Hypothalamus (tissue), 51 donors: ENCODE measurements at regions not wholly inside any gene's neighbourhood (a gene's known extent, or its start where the extent isn't known, plus 50 kb on each side); places are given as distances from the start of the nearest gene placed in this dataset.
"Not testable (repeated sequence)": the region's sequence is repeated elsewhere in the genome, so short reads cannot be mapped to it uniquely, and the experiment has no call there.

Source experiments
- DNase-seq, 51 donors: peaks; one replicate each; lab custom pipeline; 2025; lab: John Stamatoyannopoulos, UW

DNA sequence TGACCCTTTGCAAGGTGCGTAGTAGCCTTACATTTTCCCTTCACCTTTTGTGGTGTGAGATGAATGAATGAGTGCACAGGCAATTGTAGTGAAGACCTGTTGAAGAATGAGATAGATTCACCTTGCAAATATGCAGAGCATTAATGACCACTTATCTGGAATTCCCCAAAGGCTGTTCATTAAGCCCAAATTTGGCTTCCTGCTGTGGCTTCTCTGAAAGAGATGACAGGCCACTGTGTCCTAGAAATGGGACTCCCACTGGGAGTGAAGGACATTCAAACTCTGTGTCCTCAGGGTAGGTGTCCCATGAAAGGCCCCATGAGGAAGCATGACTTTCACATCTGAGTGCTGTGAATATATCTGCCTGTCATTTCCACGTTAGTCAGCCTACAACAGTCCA is 1821.8 kb upstream of the PIK3C3 start:
- no peak for DNase-seq

DNA sequence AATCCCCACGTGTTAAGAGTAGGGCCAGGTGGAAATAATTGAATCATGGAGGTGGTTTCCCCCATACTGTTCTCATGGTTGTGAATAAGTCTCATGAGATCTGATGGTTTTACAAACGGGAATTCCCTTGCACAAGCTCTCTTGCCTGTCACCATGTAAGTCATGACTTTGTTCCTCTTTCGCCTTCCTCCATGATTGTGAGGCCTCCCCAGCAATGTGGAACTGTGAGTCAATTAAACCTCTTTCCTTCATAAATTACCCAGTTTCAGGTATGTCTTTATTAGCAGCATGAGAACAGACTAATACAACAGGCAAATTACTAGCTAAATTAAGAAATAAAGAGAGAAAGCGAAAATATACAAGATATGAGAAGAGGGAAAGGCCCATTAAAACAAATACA is 1822.6 kb upstream of the PIK3C3 start:
- not testable (repeated sequence) for DNase-seq

DNA sequence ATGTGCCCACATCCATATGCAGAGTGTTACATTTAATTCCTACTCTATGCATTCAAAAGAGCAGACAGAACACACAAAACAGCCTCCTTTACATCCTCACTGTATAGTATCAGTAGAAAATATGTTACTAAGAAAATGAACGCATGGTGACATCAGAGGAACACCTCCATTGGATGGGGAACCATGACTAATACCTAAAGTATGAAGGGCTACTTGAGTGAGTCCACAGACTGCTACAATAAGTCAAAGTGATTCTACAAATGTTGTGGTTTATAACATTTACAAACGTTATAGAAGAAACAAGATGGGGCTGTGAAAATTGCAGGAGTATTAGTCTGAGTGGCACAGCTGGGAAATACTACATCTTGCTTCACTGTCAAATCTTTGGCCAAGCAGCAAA is 1830.9 kb upstream of the PIK3C3 start:
- DNase-seq = no peak

DNA sequence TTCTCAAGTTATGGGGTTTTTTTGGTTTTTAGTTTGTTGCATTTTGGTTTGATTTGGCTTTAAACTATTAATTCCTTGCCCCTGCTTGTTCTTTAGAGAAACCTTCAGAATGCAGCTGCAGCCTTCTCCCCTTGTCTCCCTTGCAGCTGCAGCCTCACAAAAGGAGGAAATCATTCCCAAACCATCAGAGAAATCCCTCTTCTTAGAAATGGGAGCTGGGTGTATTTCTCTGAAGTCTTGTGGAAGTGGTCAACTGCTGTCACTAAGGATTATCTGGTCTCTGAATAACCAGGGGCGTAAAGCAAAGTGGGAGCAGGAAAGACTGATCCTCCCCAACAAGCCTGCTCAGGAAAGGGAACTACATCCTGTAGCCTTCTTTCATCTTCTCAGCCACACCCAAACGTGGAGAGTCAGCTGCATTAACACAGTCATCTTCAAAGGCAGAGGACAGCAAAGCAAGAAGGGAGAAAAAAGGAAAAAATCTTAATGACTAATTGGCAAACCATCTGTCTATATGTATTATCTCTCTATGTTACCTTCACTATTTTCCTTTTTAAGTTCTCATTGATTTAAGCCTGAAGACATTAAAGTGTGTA is 1834.1 kb upstream of the PIK3C3 start:
- DNase-seq = no peak

DNA sequence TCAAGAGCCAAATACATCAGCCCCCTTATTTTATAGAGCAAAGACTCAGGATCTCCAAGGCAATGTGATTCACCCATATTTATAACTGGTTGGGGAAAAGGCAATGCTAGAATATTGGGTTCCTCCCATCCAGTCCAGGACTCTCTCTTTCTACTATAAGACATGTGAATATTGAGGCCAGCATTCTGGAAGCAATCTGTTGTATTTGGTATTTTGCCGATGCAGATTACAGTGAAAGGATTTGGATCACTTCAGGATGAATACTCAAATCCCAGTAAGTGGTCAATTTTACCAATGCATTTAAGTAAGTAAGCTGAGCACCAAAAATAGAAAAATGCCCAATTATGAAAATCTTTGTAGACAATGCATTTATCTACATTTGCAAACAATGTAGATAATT is 1834.7 kb upstream of the PIK3C3 start:
- no peak for DNase-seq

DNA sequence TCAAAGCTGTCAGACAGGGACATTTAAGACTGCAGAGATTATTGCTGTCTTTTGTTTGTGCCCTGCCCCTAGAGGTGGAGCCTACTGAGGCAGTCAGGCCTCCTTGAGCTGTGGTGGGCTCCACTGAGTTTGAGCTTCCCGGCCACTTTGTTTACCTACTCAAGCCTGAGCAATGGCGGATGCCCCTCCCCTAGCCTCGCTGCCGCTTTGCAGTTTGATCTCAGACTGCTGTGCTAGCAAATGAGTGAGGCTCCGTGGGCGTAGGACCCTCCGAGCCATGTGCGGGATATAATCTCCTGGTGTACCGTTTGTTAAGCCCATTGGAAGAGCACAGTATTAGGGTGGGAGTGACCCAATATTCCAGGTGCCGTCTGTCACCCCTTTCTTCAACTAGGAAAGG is 1835.5 kb upstream of the PIK3C3 start:
- DNase-seq = not testable (repeated sequence)

DNA sequence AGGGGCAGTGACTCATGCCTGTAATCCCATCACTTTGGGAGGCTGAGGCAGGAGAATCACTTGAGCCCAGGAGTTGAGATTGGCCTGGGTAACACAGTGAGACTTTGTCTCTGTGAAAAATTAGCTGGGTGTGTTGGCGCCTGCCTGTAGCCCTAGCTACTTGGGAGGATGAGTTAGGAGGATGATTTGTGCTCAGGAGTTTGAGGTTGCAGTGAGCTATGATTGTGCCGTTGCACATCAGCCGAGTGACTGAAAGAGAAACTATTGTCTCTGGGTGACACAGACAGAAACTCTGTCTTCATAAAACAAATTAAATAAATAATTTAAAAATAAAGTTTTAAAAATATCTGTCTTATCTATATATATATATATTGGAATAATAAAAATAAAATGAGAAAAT is 1844.6 kb upstream of the PIK3C3 start:
- no peak for DNase-seq

DNA sequence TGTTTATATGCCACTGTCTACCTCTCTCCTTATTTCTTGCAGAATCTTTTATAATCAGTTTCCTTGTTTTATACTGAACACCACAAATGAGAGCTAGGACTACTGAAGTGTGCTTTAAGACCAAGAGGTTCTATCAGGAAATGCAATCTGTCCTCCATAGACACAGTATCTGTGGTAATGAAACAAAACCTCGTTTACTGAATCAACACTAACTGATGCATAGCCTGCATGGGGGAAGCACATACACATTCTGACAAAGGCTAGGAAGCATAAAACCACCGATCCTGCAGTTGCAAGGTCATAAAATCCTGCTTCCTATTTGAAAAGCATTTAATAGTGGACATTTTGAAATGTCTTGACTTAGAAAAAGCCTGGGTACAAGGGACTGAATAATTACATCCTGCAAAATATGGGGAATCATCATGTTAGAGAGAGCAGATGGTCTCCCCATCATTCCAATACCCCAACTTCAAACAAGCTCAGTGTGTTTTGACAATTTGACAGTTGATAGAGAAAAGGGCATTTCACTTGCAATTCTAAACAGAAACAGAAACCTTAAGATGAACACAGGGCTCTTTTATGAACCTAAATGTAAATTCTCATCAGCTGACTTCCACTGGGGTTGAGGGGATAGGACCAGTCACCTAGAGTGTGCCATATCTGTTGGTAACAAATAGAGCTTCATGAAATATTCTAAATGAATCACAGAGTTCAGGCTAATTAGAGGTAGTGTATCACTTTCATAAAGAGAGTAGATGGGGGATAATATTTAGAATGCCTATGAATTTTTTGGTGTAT is 1845.6 kb upstream of the PIK3C3 start:
- no peak for DNase-seq

DNA sequence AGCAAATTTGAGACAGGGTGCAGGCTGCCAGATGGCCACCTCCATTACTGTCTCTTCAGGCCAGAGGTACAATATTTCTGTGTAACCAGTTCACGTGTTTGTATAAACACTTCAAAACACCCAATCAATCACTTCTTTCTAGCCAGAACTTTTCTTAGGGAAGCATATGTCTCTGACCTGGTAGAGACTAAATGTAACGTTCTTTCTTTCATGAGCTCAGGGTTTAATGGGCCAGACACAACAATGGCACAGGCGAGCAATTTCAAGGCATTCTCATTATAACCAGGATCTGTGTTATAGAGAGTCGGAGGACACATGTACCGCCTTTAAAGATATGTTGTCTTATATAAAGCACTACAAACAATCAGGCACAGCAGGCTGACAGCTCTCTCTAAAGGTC is 1846.4 kb upstream of the PIK3C3 start:
- DNase-seq = no peak

DNA sequence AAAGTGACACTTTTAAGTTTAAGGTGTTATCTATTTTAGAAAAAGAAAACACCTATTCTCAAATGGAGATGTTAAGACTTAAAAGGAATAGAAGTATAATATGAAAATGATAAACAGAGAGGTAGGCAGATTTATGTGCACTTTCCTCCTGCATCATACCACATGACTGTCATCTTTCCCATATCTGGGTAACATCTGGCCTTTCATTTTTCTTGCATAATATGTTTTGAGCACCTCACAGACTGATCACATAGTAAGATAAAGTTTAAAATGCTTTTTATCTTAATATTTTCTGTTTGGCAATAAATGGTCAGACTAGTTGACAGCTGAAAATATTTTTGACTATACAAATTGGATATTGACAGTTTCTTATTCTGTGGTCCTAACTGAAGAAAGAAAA is 1852.1 kb upstream of the PIK3C3 start:
- no peak for DNase-seq

DNA sequence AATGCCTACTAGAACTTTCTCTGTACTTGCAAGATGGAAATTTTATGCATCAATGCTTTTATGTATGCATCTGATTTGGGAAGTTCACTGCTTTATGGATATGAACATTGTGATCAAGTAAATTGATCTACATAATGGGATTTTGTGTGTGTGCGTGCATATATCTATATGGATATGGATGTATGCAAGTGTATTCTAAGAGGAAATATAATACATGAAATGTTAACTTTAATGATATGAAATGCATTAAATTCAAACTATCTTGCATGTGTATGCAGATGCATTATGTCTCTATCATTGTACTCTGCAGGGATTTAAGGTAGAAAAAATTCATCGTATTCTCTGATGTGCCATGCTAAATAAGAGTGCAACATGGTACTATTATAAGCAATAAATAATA is 1855.4 kb upstream of the PIK3C3 start:
- DNase-seq = no peak

DNA sequence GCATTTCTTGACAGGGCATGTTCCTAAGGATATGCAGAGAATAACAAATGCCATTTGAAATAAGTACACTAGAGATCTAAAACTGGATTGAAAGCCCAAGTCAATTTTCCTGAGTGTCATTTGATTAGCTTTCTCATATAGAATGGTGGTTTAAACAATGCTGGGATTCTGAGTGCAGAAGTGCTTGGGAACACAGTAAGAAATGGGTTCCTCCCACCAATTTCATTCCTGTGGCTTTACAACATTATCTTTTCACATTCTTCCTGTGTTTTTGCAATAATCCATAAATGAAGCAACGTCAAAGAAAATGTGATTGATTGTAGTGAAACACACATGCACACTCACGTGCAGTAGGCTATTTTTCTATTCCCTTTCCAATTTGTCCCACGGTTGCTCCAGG is 1858.4 kb upstream of the PIK3C3 start:
- DNase-seq = no peak

DNA sequence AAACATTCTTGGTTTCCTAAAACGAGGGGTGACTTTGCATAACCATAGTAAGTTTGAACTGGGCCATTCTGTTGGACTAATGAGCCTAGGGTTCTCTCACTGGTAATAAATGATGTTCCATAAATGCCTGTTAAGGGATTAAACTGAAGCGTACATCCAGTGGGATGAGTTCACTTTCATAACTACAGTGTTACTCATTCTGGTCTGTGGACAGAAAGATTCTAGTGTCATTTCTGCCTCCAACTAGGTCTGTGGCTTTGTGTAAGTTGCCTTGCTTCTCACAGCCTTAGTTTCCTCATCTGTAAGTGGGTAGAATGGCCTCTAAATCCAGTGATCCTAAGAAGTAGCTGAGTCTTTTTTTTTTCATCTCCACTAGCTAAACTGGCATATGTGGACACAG is 1860.6 kb upstream of the PIK3C3 start:
- DNase-seq = no peak

DNA sequence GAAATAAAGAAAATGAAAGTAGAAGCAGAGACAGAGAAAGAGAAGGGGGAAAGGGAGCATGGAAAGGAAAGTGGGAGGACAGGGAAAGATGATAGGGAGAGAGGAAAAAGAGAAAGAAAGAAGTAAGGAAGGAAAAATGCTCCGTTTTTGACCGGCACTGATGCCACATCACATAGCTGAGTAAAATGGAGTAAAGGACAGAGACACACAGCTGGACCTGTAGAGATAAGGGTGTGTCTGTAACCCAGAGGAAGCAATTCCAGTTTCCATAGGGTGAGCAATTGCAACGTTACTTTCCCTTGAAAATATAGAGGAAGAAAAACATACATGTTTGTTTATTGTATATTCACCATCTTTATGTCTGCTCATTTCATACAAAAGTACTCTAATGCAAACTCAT is 1866.9 kb upstream of the PIK3C3 start:
- no peak for DNase-seq

DNA sequence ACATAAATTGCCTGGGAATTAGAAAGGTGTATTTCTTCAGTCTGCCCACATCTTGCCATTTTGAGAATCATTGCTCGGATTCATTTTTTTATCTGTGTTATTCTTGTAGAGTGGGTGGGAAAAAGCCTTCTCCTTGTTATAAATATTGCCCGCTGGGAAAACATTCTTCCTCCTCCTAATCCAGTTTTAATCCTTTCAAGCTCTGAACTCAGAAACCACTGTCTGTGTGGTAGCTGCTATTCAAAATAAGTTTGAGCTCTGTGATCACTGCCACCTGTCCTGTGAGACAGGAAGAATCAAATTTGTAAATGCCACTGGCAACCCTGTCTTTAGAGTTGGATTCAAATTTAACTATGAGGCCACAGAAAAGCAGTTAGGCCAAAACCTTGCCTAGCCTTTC is 1875.2 kb upstream of the PIK3C3 start:
- no peak for DNase-seq

DNA sequence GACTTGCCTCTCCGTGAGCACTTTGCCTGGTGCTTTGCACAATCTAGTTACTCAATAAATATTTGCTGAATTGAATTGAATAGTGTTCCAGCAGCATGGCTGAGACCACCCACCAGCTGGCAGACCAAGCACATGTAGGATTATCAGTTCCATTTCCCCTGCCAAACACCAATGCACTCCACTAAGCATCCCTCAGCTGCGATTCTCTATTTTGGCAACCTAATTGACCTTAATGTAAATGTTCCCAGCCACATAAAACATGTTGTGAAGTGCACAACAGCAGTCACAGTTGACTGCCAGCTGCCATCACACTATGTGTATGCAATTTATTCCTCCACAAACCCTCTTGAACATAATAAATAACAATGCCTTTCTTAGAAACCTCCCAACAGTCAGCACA is 1879.4 kb upstream of the PIK3C3 start:
- no peak for DNase-seq

DNA sequence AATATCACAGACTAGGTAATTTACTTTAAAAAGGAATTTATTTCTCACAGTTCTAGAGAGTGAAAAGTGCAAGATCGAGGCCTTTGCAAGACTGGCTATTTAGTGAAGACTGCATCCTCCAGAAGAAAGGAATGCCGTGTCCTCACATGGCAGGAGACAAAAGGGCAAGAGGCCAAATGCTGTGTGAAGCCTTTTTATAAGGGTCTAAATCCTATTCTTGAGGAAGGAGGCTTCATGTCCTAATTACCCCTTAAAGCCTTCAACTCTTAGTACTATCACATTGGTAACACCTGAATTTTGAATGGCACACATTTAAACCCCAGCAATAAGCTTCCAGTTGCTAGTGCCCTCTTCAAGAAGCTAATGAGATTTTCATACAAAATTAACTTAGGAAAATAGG is 1882.3 kb upstream of the PIK3C3 start:
- no peak for DNase-seq

DNA sequence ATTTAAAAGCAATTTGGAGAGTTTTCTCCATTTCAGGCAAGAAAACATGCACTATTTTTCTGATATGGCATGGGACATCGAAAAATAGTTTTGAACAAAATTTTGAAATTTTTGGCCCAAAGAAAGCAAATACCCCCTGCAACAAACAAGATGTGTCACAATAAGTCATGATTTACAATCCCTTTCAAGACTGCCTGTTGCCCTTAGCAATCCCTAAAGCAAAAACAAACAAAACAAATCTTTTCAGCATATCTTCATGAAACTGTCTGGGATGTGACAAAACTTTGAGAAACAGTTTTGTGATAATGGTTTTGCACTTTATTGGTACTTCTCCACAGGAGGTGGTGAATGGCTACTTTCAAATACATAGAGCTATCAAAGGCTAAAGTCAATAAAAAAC is 1888.7 kb upstream of the PIK3C3 start:
- no peak for DNase-seq

DNA sequence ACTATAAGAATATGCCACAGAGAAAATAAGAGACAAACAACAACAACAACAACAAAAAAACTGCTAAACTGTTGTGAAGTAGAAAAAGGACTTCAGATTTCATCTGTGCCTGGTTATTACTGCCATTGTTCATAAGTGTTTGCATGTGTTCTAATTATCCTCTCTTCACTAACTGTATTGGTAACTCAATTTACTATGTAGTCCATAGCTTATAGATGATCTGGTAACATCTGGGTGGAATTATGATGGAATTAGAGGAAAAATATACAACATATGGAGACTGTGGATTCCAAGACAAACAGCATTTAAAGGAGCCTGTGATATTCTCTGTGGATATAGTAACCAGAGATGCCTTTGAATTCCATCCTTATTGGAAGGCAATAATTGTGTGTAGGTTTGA is 1891.5 kb upstream of the PIK3C3 start:
- DNase-seq = no peak

DNA sequence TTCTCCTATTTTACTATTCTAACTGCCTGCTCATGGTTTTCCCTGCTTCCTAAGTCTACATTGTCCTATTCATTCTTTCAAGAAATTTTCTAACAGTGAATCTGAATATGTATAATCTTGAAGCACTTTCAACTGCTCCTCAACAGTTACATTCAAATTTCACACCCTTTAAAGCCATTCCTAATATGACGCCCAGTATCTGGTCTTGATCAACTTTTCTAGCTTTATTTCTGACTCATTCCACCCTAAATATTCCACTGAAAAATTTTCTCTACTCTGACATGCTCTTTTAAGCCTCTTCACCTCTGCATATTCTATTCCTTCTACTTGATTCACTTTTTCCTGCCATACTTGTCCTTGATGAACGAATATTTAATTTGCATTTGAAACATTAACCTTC is 1893.9 kb upstream of the PIK3C3 start:
- DNase-seq = no peak

DNA sequence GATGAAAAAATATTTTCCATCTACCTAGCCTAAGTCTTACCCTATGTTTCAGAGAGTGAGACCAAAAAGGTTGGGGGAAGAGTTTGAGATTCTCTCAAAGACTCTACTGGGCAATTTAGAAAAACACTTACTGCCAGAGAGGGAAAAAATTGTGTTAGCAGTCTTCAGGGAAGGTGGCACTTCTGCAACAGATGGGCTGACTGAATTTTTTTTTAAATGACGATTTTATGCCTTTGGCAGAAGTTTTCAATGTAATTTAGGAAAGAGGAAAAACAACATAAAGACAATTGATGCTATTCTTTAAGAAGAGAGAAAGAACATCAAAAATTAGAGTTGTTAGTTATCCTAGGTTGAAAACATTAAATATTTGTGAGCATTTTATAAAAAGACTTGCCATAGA is 1894.5 kb upstream of the PIK3C3 start:
- DNase-seq = no peak

DNA sequence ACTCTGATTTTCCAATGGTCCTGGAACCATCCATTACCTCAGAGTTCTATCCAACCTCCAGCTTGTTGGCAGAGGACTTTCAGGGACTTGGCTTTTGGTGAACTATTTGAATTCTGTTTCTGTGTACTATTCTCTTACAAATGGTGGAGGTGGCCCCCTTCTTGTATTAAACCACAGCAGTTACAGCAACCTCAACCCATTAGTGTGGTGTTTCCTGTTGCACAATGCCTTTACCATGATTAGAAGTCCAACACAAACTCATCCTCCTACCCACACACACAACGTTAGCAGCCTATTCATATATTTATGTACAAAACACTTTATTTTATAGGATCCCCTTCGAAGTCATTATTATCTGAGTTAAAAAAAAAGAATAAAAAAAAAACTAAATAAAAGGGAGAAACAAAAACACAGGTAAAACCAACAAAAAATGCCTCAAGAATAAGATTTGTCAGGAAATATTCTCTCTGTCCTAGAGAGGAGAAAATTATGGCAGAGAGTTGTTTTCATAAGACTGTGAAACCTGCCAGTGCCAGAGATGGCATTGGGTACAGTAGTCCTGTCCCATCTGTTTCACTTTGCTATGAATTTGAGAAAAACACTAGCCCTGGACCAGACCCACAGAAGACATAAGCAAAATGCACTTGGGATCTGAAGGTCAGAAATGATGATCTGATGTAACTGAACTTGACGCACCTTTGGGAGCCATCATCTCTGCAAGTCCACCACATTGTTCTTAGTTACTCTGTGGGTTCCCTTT is 1896.0 kb upstream of the PIK3C3 start:
- no peak for DNase-seq
